ENCODE measurements at regions not wholly inside any gene's neighbourhood (a gene's known extent, or its start where the extent isn't known, plus 50 kb on each side); places are given as distances from the start of the nearest gene placed in this dataset.

GRCh38 chr1:25020173-25020845, 90.2 kb upstream of the RUNX3 start:
- TF ChIP-seq, protein P1, sequence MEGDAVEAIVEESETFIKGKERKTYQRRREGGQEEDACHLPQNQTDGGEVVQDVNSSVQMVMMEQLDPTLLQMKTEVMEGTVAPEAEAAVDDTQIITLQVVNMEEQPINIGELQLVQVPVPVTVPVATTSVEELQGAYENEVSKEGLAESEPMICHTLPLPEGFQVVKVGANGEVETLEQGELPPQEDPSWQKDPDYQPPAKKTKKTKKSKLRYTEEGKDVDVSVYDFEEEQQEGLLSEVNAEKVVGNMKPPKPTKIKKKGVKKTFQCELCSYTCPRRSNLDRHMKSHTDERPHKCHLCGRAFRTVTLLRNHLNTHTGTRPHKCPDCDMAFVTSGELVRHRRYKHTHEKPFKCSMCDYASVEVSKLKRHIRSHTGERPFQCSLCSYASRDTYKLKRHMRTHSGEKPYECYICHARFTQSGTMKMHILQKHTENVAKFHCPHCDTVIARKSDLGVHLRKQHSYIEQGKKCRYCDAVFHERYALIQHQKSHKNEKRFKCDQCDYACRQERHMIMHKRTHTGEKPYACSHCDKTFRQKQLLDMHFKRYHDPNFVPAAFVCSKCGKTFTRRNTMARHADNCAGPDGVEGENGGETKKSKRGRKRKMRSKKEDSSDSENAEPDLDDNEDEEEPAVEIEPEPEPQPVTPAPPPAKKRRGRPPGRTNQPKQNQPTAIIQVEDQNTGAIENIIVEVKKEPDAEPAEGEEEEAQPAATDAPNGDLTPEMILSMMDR (IDR thresholded peaks at IDR 0.05): no peak
- TF ChIP-seq POLR2A (IDR thresholded peaks at IDR 0.05): no peak

All from thyroid gland (tissue), 4 donors.